Activated CD4-positive, alpha-beta T cell treated with anti-CD3 and anti-CD28 coated beads for 4 hours (primary cell): ENCODE measurements at regions not wholly inside any gene's neighbourhood (a gene's known extent, or its start where the extent isn't known, plus 50 kb on each side); places are given as distances from the start of the nearest gene placed in this dataset.
"Not testable (repeated sequence)": the region's sequence is repeated elsewhere in the genome, so short reads cannot be mapped to it uniquely, and the experiment has no call there.

ENCODE experiments used
- DNase-seq, 2 donors: peaks; one replicate each; pipeline ENCODE4 v3.0.0-alpha.2; 2020

- no peak for DNase-seq
These were observed 148.9 kb upstream of the KITLG start for GRCh38 chr12:88729196-88729595.

GRCh38 chr12:88726806-88727720 is 146.8 kb upstream of the KITLG start:
- DNase-seq = no peak

GRCh38 chr12:88725592-88726143 is 145.4 kb upstream of the KITLG start:
- DNase-seq = no peak

GRCh38 chr12:88723219-88723618 is 142.9 kb upstream of the KITLG start:
- no peak for DNase-seq

- DNase-seq = no peak
These were observed 140.7 kb upstream of the KITLG start for GRCh38 chr12:88720785-88721650.

GRCh38 chr12:88720231-88720630 is 140.0 kb upstream of the KITLG start:
- DNase-seq = no peak

GRCh38 chr12:88717188-88717587 is 136.9 kb upstream of the KITLG start:
- no peak for DNase-seq

- no peak for DNase-seq
These were observed 136.0 kb upstream of the KITLG start for GRCh38 chr12:88716240-88716639.

GRCh38 chr12:88715673-88716072 is 135.4 kb upstream of the KITLG start:
- no peak for DNase-seq

GRCh38 chr12:88714263-88714882 is 134.1 kb upstream of the KITLG start:
- DNase-seq = not testable (repeated sequence)

- DNase-seq = no peak
These were observed 127.5 kb upstream of the KITLG start for GRCh38 chr12:88707800-88708199.

GRCh38 chr12:88706286-88706685 is 126.0 kb upstream of the KITLG start:
- DNase-seq = no peak

- DNase-seq = no peak
These were observed 123.5 kb upstream of the KITLG start for GRCh38 chr12:88703790-88704189.

- no peak for DNase-seq
These were observed 118.2 kb upstream of the KITLG start for GRCh38 chr12:88698471-88698870.

- no peak for DNase-seq
These were observed 113.7 kb upstream of the KITLG start for GRCh38 chr12:88693837-88694445.

GRCh38 chr12:88691811-88692210 is 111.5 kb upstream of the KITLG start:
- no peak for DNase-seq

GRCh38 chr12:88684610-88685009 is 104.3 kb upstream of the KITLG start:
- no peak for DNase-seq

- no peak for DNase-seq
These were observed 103.9 kb upstream of the KITLG start for GRCh38 chr12:88684170-88684569.

- DNase-seq = no peak
These were observed 103.4 kb upstream of the KITLG start for GRCh38 chr12:88683628-88684027.

GRCh38 chr12:88681271-88681670 is 101.0 kb upstream of the KITLG start:
- no peak for DNase-seq

GRCh38 chr12:88677464-88677863 is 97.2 kb upstream of the KITLG start:
- no peak for DNase-seq

GRCh38 chr12:88667615-88668014 is 87.3 kb upstream of the KITLG start:
- not testable (repeated sequence) for DNase-seq

GRCh38 chr12:88665071-88665470 is 84.8 kb upstream of the KITLG start:
- no peak for DNase-seq
